HG02885 (cell line): ENCODE measurements at regions not wholly inside any gene's neighbourhood (a gene's known extent, or its start where the extent isn't known, plus 50 kb on each side); places are given as distances from the start of the nearest gene placed in this dataset.
"Not testable (repeated sequence)": the region's sequence is repeated elsewhere in the genome, so short reads cannot be mapped to it uniquely, and the experiment has no call there.

Source experiments
- ATAC-seq: cut with Tn5 transposase; IDR thresholded peaks from one replicate; pipeline ENCODE4 v1.9.1; 2021; ENCODE audit warnings: mild to moderate bottlenecking; ENCODE audit not compliant: unreplicated experiment, poor library complexity

- no peak for ATAC-seq
Observed at GRCh38 chr6:86142326-86142725, 499.6 kb upstream of the SYNCRIP start.

- no peak for ATAC-seq
Observed at GRCh38 chr6:86128130-86128814, 485.6 kb upstream of the SYNCRIP start.

GRCh38 chr6:86122086-86122485 is 479.4 kb upstream of the SYNCRIP start:
- no peak for ATAC-seq

GRCh38 chr6:86118271-86118670 is 475.6 kb upstream of the SYNCRIP start:
- ATAC-seq, result no peak

- no peak for ATAC-seq
Observed at GRCh38 chr6:86107985-86108384, 465.3 kb upstream of the SYNCRIP start.

- no peak for ATAC-seq
Observed at GRCh38 chr6:86087954-86088353, 445.3 kb upstream of the SYNCRIP start.

GRCh38 chr6:86079938-86080337 is 437.3 kb upstream of the SYNCRIP start:
- no peak for ATAC-seq

- no peak for ATAC-seq
Observed at GRCh38 chr6:86070151-86070550, 427.5 kb upstream of the SYNCRIP start.

- ATAC-seq, result not testable (repeated sequence)
Observed at GRCh38 chr6:86065002-86065401, 422.3 kb upstream of the SYNCRIP start.

GRCh38 chr6:86057293-86057980 is 414.8 kb upstream of the SYNCRIP start:
- ATAC-seq, result not testable (repeated sequence)

GRCh38 chr6:86045038-86045437 is 402.4 kb upstream of the SYNCRIP start:
- ATAC-seq, result no peak

- no peak for ATAC-seq
Observed at GRCh38 chr6:86042214-86042613, 399.5 kb upstream of the SYNCRIP start.

GRCh38 chr6:86031713-86032112 is 389.0 kb upstream of the SYNCRIP start:
- ATAC-seq, result no peak

GRCh38 chr6:86030875-86031274 is 388.2 kb upstream of the SYNCRIP start:
- no peak for ATAC-seq

- no peak for ATAC-seq
Observed at GRCh38 chr6:86028776-86029175, 386.1 kb upstream of the SYNCRIP start.

GRCh38 chr6:86026890-86027289 is 384.2 kb upstream of the SYNCRIP start:
- ATAC-seq, result not testable (repeated sequence)

GRCh38 chr6:86017236-86017635 is 374.6 kb upstream of the SYNCRIP start:
- peak; percentile 84 for ATAC-seq

- no peak for ATAC-seq
Observed at GRCh38 chr6:86016567-86016966, 373.9 kb upstream of the SYNCRIP start.

- ATAC-seq, result no peak
Observed at GRCh38 chr6:86016077-86016476, 373.4 kb upstream of the SYNCRIP start.

GRCh38 chr6:86012991-86013390 is 370.3 kb upstream of the SYNCRIP start:
- ATAC-seq, result not testable (repeated sequence)

- no peak for ATAC-seq
Observed at GRCh38 chr6:86010915-86011786, 368.5 kb upstream of the SYNCRIP start.
